ENCODE measurements at regions not wholly inside any gene's neighbourhood (a gene's known extent, or its start where the extent isn't known, plus 50 kb on each side); places are given as distances from the start of the nearest gene placed in this dataset.
"Not testable (repeated sequence)": the region's sequence is repeated elsewhere in the genome, so short reads cannot be mapped to it uniquely, and the experiment has no call there.

- no peak overlapping the region for H3K4me2 ChIP-seq
- no peaks in the 10 kb centered on the region for H3F3A ChIP-seq (replicated peaks; ENCODE audit: insufficient read depth)
- H3K79me2 ChIP-seq (ENCODE audit: insufficient read depth), result no peaks in the 10 kb centered on the region
- TF ChIP-seq MEF2A (IDR thresholded peaks at IDR 0.05; ENCODE audit: borderline replicate concordance, low read depth) (no peak), MAX (IDR thresholded peaks at IDR 0.05; ENCODE audit: low read depth) (no peak), NRF1 (IDR thresholded peaks at IDR 0.05; ENCODE audit: low read depth, low read length) (no peak), IRF3 (IDR thresholded peaks at IDR 0.05; ENCODE audit: low read depth, low read length) (no peak)
- H3K9me3 ChIP-seq, result no peaks in the 10 kb centered on the region
- no peak for DNase-seq
- no peaks in the 10 kb centered on the region for H3K9me2 ChIP-seq
- no peak overlapping the region for H2AFZ ChIP-seq (ENCODE audit: low read depth)
- CTCF ChIA-PET, result interaction anchor here (0.8 to 1.3 kb wide), 2 partner anchors 10 to 51 kb away, joined by 3 read pairs; no protein-coding TSS in a partner anchor
- POLR2A ChIA-PET, result no interaction called here
- no peaks in the 10 kb centered on the region for H3K27me3 ChIP-seq (ENCODE audit: insufficient read depth)
- H3K36me3 ChIP-seq (replicated peaks in 1 of 2; ENCODE audit: control insufficient read depth in 1 of 2, insufficient read depth in 2 of 2, low read length in 1 of 2), result no peaks in the 10 kb centered on the region
- H3K4me1 ChIP-seq (ENCODE audit: control insufficient read depth in 1 of 2, insufficient read depth in 2 of 2, low read depth in 1 of 2, low read length in 1 of 2), result no peaks in the 10 kb centered on the region
- H3K4me3 ChIP-seq (ENCODE audit: low read depth in 2 of 2, low read length in 1 of 2), result no peak overlapping the region
- no peaks in the 10 kb centered on the region for H4K20me1 ChIP-seq (ENCODE audit: insufficient read depth)
- no peak overlapping the region for H3K9ac ChIP-seq
- H3K27ac ChIP-seq (ENCODE audit: low read depth in 2 of 2, low read length in 1 of 2), result no peak overlapping the region
Measured at GRCh38 chr14:48704639-48705038, 881.5 kb downstream of the RPS29 start.

- TF ChIP-seq ELF1 (IDR thresholded peaks at IDR 0.05) (no peak), GATA2 (CRISPR knock-in tag; IDR thresholded peaks at IDR 0.05) (no peak), SIN3A (IDR thresholded peaks at IDR 0.05; ENCODE audit: borderline replicate concordance, low read depth, low read length) (no peak), JUND (IDR thresholded peaks at IDR 0.05) (no peak), MXI1 (IDR thresholded peaks at IDR 0.05; ENCODE audit: low read depth, low read length) (no peak), TCF12 (IDR thresholded peaks at IDR 0.05) (no peak), MAX (IDR thresholded peaks at IDR 0.05; ENCODE audit: low read depth) (no peak), NFIC (IDR thresholded peaks at IDR 0.05; ENCODE audit: borderline replicate concordance) (no peak), SMC3 (IDR thresholded peaks at IDR 0.05; ENCODE audit: low read depth, low read length) (no peak), CTCF (IDR thresholded peaks at IDR 0.05) (no peak), YY1 (IDR thresholded peaks at IDR 0.05; ENCODE audit: low read depth) (no peak), RFX5 (IDR thresholded peaks at IDR 0.05; ENCODE audit: low read length) (no peak), TAF1 (IDR thresholded peaks at IDR 0.05; ENCODE audit: borderline replicate concordance, low read depth, low read length) (no peak), GABPA (IDR thresholded peaks at IDR 0.05; ENCODE audit: low read depth) (no peak), FOSL2 (IDR thresholded peaks at IDR 0.05; ENCODE audit: borderline replicate concordance, low read depth) (no peak)
- no peak overlapping the region for H3K4me2 ChIP-seq
- no peak overlapping the region for H3K27ac ChIP-seq (ENCODE audit: low read depth in 2 of 2, low read length in 1 of 2)
- no peaks in the 10 kb centered on the region for H3K9me2 ChIP-seq
- H2AFZ ChIP-seq (ENCODE audit: low read depth), result no peak overlapping the region
- ChIA-PET POLR2A (no interaction called here), CTCF (interaction anchor here (1.3 kb wide), 1 partner anchor 9 kb away, joined by 3 read pairs; no protein-coding TSS in a partner anchor)
- no peaks in the 10 kb centered on the region for H3K79me2 ChIP-seq (ENCODE audit: insufficient read depth)
- H3K9ac ChIP-seq, result no peak overlapping the region
- H3K9me3 ChIP-seq, result no peaks in the 10 kb centered on the region
- H3F3A ChIP-seq (replicated peaks; ENCODE audit: insufficient read depth), result no peaks in the 10 kb centered on the region
- DNase-seq, result no peak
- WGBS (ENCODE audit: low lambda C conversion rate), result 0% methylated on average over 2 of the region's 2 CpGs
- no peaks in the 10 kb centered on the region for H3K4me1 ChIP-seq (ENCODE audit: control insufficient read depth in 1 of 2, insufficient read depth in 2 of 2, low read depth in 1 of 2, low read length in 1 of 2)
- H4K20me1 ChIP-seq (ENCODE audit: insufficient read depth), result no peaks in the 10 kb centered on the region
- H3K36me3 ChIP-seq (replicated peaks in 1 of 2; ENCODE audit: control insufficient read depth in 1 of 2, insufficient read depth in 2 of 2, low read length in 1 of 2), result no peaks in the 10 kb centered on the region
- no peaks in the 10 kb centered on the region for H3K27me3 ChIP-seq (ENCODE audit: insufficient read depth)
- H3K4me3 ChIP-seq (ENCODE audit: low read depth in 2 of 2, low read length in 1 of 2), result no peak overlapping the region
Measured at GRCh38 chr14:48703728-48704467, 882.3 kb downstream of the RPS29 start.

- H3K27ac ChIP-seq (ENCODE audit: low read depth in 2 of 2, low read length in 1 of 2); H3K4me1 ChIP-seq (ENCODE audit: control insufficient read depth in 1 of 2, insufficient read depth in 2 of 2, low read depth in 1 of 2, low read length in 1 of 2); DNase-seq; H3F3A ChIP-seq (replicated peaks; ENCODE audit: insufficient read depth); H3K36me3 ChIP-seq (replicated peaks in 1 of 2; ENCODE audit: control insufficient read depth in 1 of 2, insufficient read depth in 2 of 2, low read length in 1 of 2); H3K4me2 ChIP-seq; H4K20me1 ChIP-seq (ENCODE audit: insufficient read depth); H3K27me3 ChIP-seq (ENCODE audit: insufficient read depth); H3K9me3 ChIP-seq; H2AFZ ChIP-seq (ENCODE audit: low read depth); H3K9ac ChIP-seq; CTCF ChIA-PET; H3K79me2 ChIP-seq (ENCODE audit: insufficient read depth); POLR2A ChIA-PET; H3K4me3 ChIP-seq (ENCODE audit: low read depth in 2 of 2, low read length in 1 of 2); H3K9me2 ChIP-seq: not testable (repeated sequence)
- 80% methylated on average over 1 of the region's 6 CpGs for WGBS (ENCODE audit: low lambda C conversion rate)
Measured at GRCh38 chr14:48697362-48697761, 888.8 kb downstream of the RPS29 start.

All from SK-N-SH (cell line).